ENCODE measurements at regions not wholly inside any gene's neighbourhood (a gene's known extent, or its start where the extent isn't known, plus 50 kb on each side); places are given as distances from the start of the nearest gene placed in this dataset.
A peak's percentile ranks its signal among the peaks of the same experiment; 100 is the strongest.

- no peaks in the 10 kb centered on the region for H3K4me1 ChIP-seq (ENCODE audit: control insufficient read depth, extremely low read depth, insufficient read depth, low read length)
- H3K79me2 ChIP-seq (ENCODE audit: control insufficient read depth, insufficient read depth, low read length), result no peaks in the 10 kb centered on the region
- no peaks in the 10 kb centered on the region for H3K27me3 ChIP-seq (ENCODE audit: control insufficient read depth, insufficient read depth, low read length)
- TF ChIP-seq CTCF (conservative IDR thresholded peaks at IDR 0.05 in 1 of 2, IDR thresholded peaks at IDR 0.05 in 1 of 2; ENCODE audit: low read depth in 1 of 2, low read length in 2 of 2) (peak; percentile 76 to 79), EZH2 (IDR thresholded peaks at IDR 0.05; ENCODE audit: low read length, missing control alignments) (no peak)
- no peaks in the 10 kb centered on the region for H4K20me1 ChIP-seq (ENCODE audit: control insufficient read depth, extremely low read depth, insufficient read depth, low read length)
- peak; percentile 80 to 82 for DNase-seq (ENCODE audit: low read depth in 2 of 2)
- no peaks in the 10 kb centered on the region for H3K9me3 ChIP-seq (ENCODE audit: control insufficient read depth, insufficient read depth, low read depth, low read length)
- no peak overlapping the region for H3K4me3 ChIP-seq (replicated peaks in 1 of 4; ENCODE audit: control extremely low read depth in 1 of 4, insufficient read depth in 1 of 4, low read depth in 3 of 4, low read length in 4 of 4)
- H3K27ac ChIP-seq (ENCODE audit: insufficient read depth, low read length), result no peak overlapping the region
- H2AFZ ChIP-seq (ENCODE audit: low read length), result no peak overlapping the region
- H3K4me2 ChIP-seq (ENCODE audit: extremely low read depth, insufficient read depth, low read length), result no peak overlapping the region
- no peak overlapping the region for H3K9ac ChIP-seq (ENCODE audit: insufficient read depth, low read length)
- H3K36me3 ChIP-seq (ENCODE audit: control insufficient read depth, insufficient read depth, low read length), result no peaks in the 10 kb centered on the region
These were observed 228.5 kb upstream of the PMFBP1 start for GRCh38 chr16:72400257-72401083.

- no peak for DNase-seq (ENCODE audit: low read depth in 2 of 2)
- H3K4me3 ChIP-seq (replicated peaks in 1 of 4; ENCODE audit: control extremely low read depth in 1 of 4, insufficient read depth in 1 of 4, low read depth in 3 of 4, low read length in 4 of 4), result no peak overlapping the region
- no peak for TF ChIP-seq EZH2 (IDR thresholded peaks at IDR 0.05; ENCODE audit: low read length, missing control alignments)
- no peak for TF ChIP-seq CTCF (conservative IDR thresholded peaks at IDR 0.05 in 1 of 2, IDR thresholded peaks at IDR 0.05 in 1 of 2; ENCODE audit: low read depth in 1 of 2, low read length in 2 of 2)
- no peak overlapping the region for H3K9ac ChIP-seq (ENCODE audit: insufficient read depth, low read length)
- no peaks in the 10 kb centered on the region for H3K9me3 ChIP-seq (ENCODE audit: control insufficient read depth, insufficient read depth, low read depth, low read length)
- H4K20me1 ChIP-seq (ENCODE audit: control insufficient read depth, extremely low read depth, insufficient read depth, low read length), result no peaks in the 10 kb centered on the region
- no peaks in the 10 kb centered on the region for H3K27me3 ChIP-seq (ENCODE audit: control insufficient read depth, insufficient read depth, low read length)
- H3K27ac ChIP-seq (ENCODE audit: insufficient read depth, low read length), result no peak overlapping the region
- H2AFZ ChIP-seq (ENCODE audit: low read length), result no peak overlapping the region
- no peaks in the 10 kb centered on the region for H3K4me1 ChIP-seq (ENCODE audit: control insufficient read depth, extremely low read depth, insufficient read depth, low read length)
- no peak overlapping the region for H3K4me2 ChIP-seq (ENCODE audit: extremely low read depth, insufficient read depth, low read length)
- no peaks in the 10 kb centered on the region for H3K36me3 ChIP-seq (ENCODE audit: control insufficient read depth, insufficient read depth, low read length)
- no peaks in the 10 kb centered on the region for H3K79me2 ChIP-seq (ENCODE audit: control insufficient read depth, insufficient read depth, low read length)
These were observed 227.9 kb upstream of the PMFBP1 start for GRCh38 chr16:72399811-72400210.

GRCh38 chr16:72397876-72398275, 225.9 kb upstream of the PMFBP1 start:
- Histone ChIP-seq H3K27ac (ENCODE audit: insufficient read depth, low read length) (no peak overlapping the region), H3K36me3 (ENCODE audit: control insufficient read depth, insufficient read depth, low read length) (no peaks in the 10 kb centered on the region), H3K4me2 (ENCODE audit: extremely low read depth, insufficient read depth, low read length) (no peak overlapping the region), H3K9me3 (ENCODE audit: control insufficient read depth, insufficient read depth, low read depth, low read length) (no peaks in the 10 kb centered on the region), H3K4me1 (ENCODE audit: control insufficient read depth, extremely low read depth, insufficient read depth, low read length) (no peaks in the 10 kb centered on the region), H4K20me1 (ENCODE audit: control insufficient read depth, extremely low read depth, insufficient read depth, low read length) (no peaks in the 10 kb centered on the region), H3K4me3 (replicated peaks in 1 of 4; ENCODE audit: control extremely low read depth in 1 of 4, insufficient read depth in 1 of 4, low read depth in 3 of 4, low read length in 4 of 4) (no peak overlapping the region), H2AFZ (ENCODE audit: low read length) (no peak overlapping the region), H3K27me3 (ENCODE audit: control insufficient read depth, insufficient read depth, low read length) (no peaks in the 10 kb centered on the region), H3K79me2 (ENCODE audit: control insufficient read depth, insufficient read depth, low read length) (no peaks in the 10 kb centered on the region), H3K9ac (ENCODE audit: insufficient read depth, low read length) (no peak overlapping the region)
- TF ChIP-seq EZH2 (IDR thresholded peaks at IDR 0.05; ENCODE audit: low read length, missing control alignments), result no peak
- DNase-seq (ENCODE audit: low read depth in 2 of 2), result no peak

Measured in fibroblast of lung (primary cell).